ENCODE measurements at regions not wholly inside any gene's neighbourhood (a gene's known extent, or its start where the extent isn't known, plus 50 kb on each side); places are given as distances from the start of the nearest gene placed in this dataset.

GRCh38 chr1:81509594-81509993, 291.1 kb upstream of the ADGRL2 start:
- TF ChIP-seq CTCF (IDR thresholded peaks at IDR 0.05; ENCODE audit: low read length) (no peak), EZH2 (optimal IDR thresholded peaks at IDR 0.05; ENCODE audit: low read depth, low read length) (no peak), EZH2phosphoT487 (IDR thresholded peaks at IDR 0.05; ENCODE audit: low read length) (no peak)

Measured in MM.1S (cell line).